Peyer's patch (tissue), 4 donors: ENCODE measurements at regions not wholly inside any gene's neighbourhood (a gene's known extent, or its start where the extent isn't known, plus 50 kb on each side); places are given as distances from the start of the nearest gene placed in this dataset.

Source experiments
- CTCF ChIP-seq, 6 experiments: fragments of 450-650 bp in 4 of 6; fragments of 200-600 bp in 2 of 6; sonication (generic) in 1 of 6; IDR thresholded peaks; one replicate each; pipeline ENCODE4 v1.5.1; 2017 to 2019; ENCODE audit warnings: antibody characterized with exemption in 6 of 6, mild to moderate bottlenecking in 3 of 6, moderate library complexity in 1 of 6
- POLR2A ChIP-seq, 2 donors: fragments of 450-650 bp; IDR thresholded peaks; one replicate each; pipeline ENCODE4 v1.5.1; 2017; ENCODE audit warnings: antibody characterized with exemption in 2 of 2, mild to moderate bottlenecking in 2 of 2, moderate library complexity in 2 of 2

- TF ChIP-seq CTCF (IDR thresholded peaks at IDR 0.05) (no peak), POLR2A (IDR thresholded peaks at IDR 0.05) (no peak)
Measured at GRCh38 chr2:181300600-181301291, 156.4 kb upstream of the ITGA4 start.
